OCI-LY7 (cell line): ENCODE measurements at regions not wholly inside any gene's neighbourhood (a gene's known extent, or its start where the extent isn't known, plus 50 kb on each side); places are given as distances from the start of the nearest gene placed in this dataset.

Experiments
- CTCF ChIP-seq: fragments of 200-600 bp; sonication (generic); conservative IDR thresholded peaks from 2 replicates; pipeline ENCODE4 v1.5.1; 2014; ENCODE audit warnings: mild to moderate bottlenecking, antibody characterized with exemption, low read length, moderate library complexity, mixed read lengths
- EZH2phosphoT487 ChIP-seq: fragments of 200-600 bp; sonication (generic); IDR thresholded peaks from 2 replicates; pipeline ENCODE4 v1.6.1; 2018; ENCODE audit warnings: low read depth, borderline replicate concordance, mild to moderate bottlenecking, mixed run types, antibody characterized with exemption, low read length, moderate library complexity, mixed read lengths

GRCh38 chr5:108467563-108467962, 85.7 kb upstream of the FBXL17 start:
- TF ChIP-seq CTCF, result no peak
- TF ChIP-seq EZH2phosphoT487, result no peak
